ENCODE measurements at regions not wholly inside any gene's neighbourhood (a gene's known extent, or its start where the extent isn't known, plus 50 kb on each side); places are given as distances from the start of the nearest gene placed in this dataset.

GRCh38 chr2:235358981-235359471, 134.8 kb upstream of the AGAP1 start:
- DNase-seq (ENCODE audit: low spot score), result no peak

GRCh38 chr2:235360446-235360845, 133.4 kb upstream of the AGAP1 start:
- DNase-seq (ENCODE audit: low spot score), result no peak

- no peak for DNase-seq (ENCODE audit: low spot score)
Measured at GRCh38 chr2:235365743-235366142, 128.1 kb upstream of the AGAP1 start.

GRCh38 chr2:235366390-235366789, 127.5 kb upstream of the AGAP1 start:
- DNase-seq (ENCODE audit: low spot score), result no peak

- no peak for DNase-seq (ENCODE audit: low spot score)
Measured at GRCh38 chr2:235366807-235367206, 127.0 kb upstream of the AGAP1 start.

- no peak for DNase-seq (ENCODE audit: low spot score)
Measured at GRCh38 chr2:235371018-235371417, 122.8 kb upstream of the AGAP1 start.

- no peak for DNase-seq (ENCODE audit: low spot score)
Measured at GRCh38 chr2:235373171-235373570, 120.7 kb upstream of the AGAP1 start.

GRCh38 chr2:235377176-235377575, 116.7 kb upstream of the AGAP1 start:
- DNase-seq (ENCODE audit: low spot score), result no peak

GRCh38 chr2:235378246-235378645, 115.6 kb upstream of the AGAP1 start:
- DNase-seq (ENCODE audit: low spot score), result no peak

GRCh38 chr2:235378944-235379343, 114.9 kb upstream of the AGAP1 start:
- DNase-seq (ENCODE audit: low spot score), result no peak

- no peak for DNase-seq (ENCODE audit: low spot score)
Measured at GRCh38 chr2:235381261-235381912, 112.5 kb upstream of the AGAP1 start.

GRCh38 chr2:235382179-235382578, 111.7 kb upstream of the AGAP1 start:
- DNase-seq (ENCODE audit: low spot score), result no peak

GRCh38 chr2:235382601-235383000, 111.2 kb upstream of the AGAP1 start:
- DNase-seq (ENCODE audit: low spot score), result no peak

GRCh38 chr2:235383272-235383843, 110.5 kb upstream of the AGAP1 start:
- no peak for DNase-seq (ENCODE audit: low spot score)

- no peak for DNase-seq (ENCODE audit: low spot score)
Measured at GRCh38 chr2:235384624-235385023, 109.2 kb upstream of the AGAP1 start.

- DNase-seq (ENCODE audit: low spot score), result no peak
Measured at GRCh38 chr2:235389626-235390025, 104.2 kb upstream of the AGAP1 start.

- no peak for DNase-seq (ENCODE audit: low spot score)
Measured at GRCh38 chr2:235390108-235390815, 103.6 kb upstream of the AGAP1 start.

GRCh38 chr2:235390816-235391194, 103.0 kb upstream of the AGAP1 start:
- no peak for DNase-seq (ENCODE audit: low spot score)

- DNase-seq (ENCODE audit: low spot score), result no peak
Measured at GRCh38 chr2:235391921-235392615, 101.8 kb upstream of the AGAP1 start.

- no peak for DNase-seq (ENCODE audit: low spot score)
Measured at GRCh38 chr2:235394278-235394828, 99.5 kb upstream of the AGAP1 start.

- DNase-seq (ENCODE audit: low spot score), result no peak
Measured at GRCh38 chr2:235396071-235396846, 97.6 kb upstream of the AGAP1 start.

- no peak for DNase-seq (ENCODE audit: low spot score)
Measured at GRCh38 chr2:235398321-235398720, 95.5 kb upstream of the AGAP1 start.

Measured in left forelimb (tissue), 1 donor.